K562 (cell line): ENCODE measurements at regions not wholly inside any gene's neighbourhood (a gene's known extent, or its start where the extent isn't known, plus 50 kb on each side); places are given as distances from the start of the nearest gene placed in this dataset.
"Not testable (repeated sequence)": the region's sequence is repeated elsewhere in the genome, so short reads cannot be mapped to it uniquely, and the experiment has no call there.

Experiments used
- ATAC-seq: fragments of 200-7000 bp; cut with Tn5 transposase; 3 replicates; pipeline ENCODE4 v1.9.1; 2020; ENCODE audit warnings: moderate library complexity
- BruUV-seq: library from RNA; stranded (reverse); fragments of 400-500 nt; replicated peaks from 2 replicates; lab custom pipeline; 2021; lab: Mats Ljungman, UMichigan
- CTCF ChIA-PET: fragments of 300-600 bp; formaldehyde crosslinking; extraction: SDS; loops from one replicate; lab custom pipeline; 2021; ENCODE audit warnings: low intra/inter-chr PET ratio; lab: Yijun Ruan, JAX
- POLR2A ChIA-PET: fragments of 300-600, 350-650 bp; sonication (Branson Sonifier 250); formaldehyde crosslinking; extraction: SDS; loops from one replicate; lab custom pipeline; 2021; ENCODE audit warnings: antibody characterized with exemption, inconsistent platforms; lab: Yijun Ruan, JAX
- DNase-seq, 4 experiments: peaks; one replicate each; pipeline versions ENCODE4 v3.0.0 to v3.0.0-alpha.2; 2011 to 2018; ENCODE audit warnings: low spot score in 3 of 4, mixed read lengths in 3 of 4; ENCODE audit errors: extremely low read depth in 1 of 4
- FAIRE-seq: peaks from 2 replicates; lab custom pipeline; 2011; peaks lifted over from hg19 to GRCh38; lab: Jason Lieb, UNC
- H2AFZ ChIP-seq: 2 replicates; pipeline ENCODE4 v1.6.0; 2011; ENCODE audit warnings: low read depth, low read length, control low read depth, inconsistent platforms
- H3K27ac ChIP-seq: fragments of 200-600 bp; 3 replicates; pipeline ENCODE4 v1.8.0; 2011; ENCODE audit warnings: low read depth, mild to moderate bottlenecking, control low read depth, inconsistent platforms, low read length, moderate library complexity, mixed read lengths; ENCODE audit errors: extremely low read depth
- H3K27me3 ChIP-seq, 2 experiments: fragments of 300-600 bp in 1 of 2; 2 replicates in 1 of 2; 3 replicates in 1 of 2; pipeline versions ENCODE4 v1.6.0 to v1.8.0; 2011; ENCODE audit warnings: inconsistent platforms in 2 of 2, low read length in 2 of 2, mild to moderate bottlenecking in 1 of 2, mixed read lengths in 1 of 2, moderate library complexity in 1 of 2; ENCODE audit not compliant: control insufficient read depth in 2 of 2, insufficient read depth in 2 of 2
- H3K36me3 ChIP-seq: fragments of 300-600 bp; 3 replicates; pipeline ENCODE4 v1.8.0; 2011; ENCODE audit warnings: mild to moderate bottlenecking, low read length, inconsistent platforms; ENCODE audit not compliant: control insufficient read depth, insufficient read depth
- H3K4me1 ChIP-seq, 2 experiments: fragments of 200-600 bp in 1 of 2; replicated peaks in 1 of 2; 2 replicates in 1 of 2; 3 replicates in 1 of 2; pipeline versions ENCODE4 v1.5.1 to v1.8.0; 2011; ENCODE audit warnings: inconsistent platforms in 2 of 2, low read length in 2 of 2, mild to moderate bottlenecking in 1 of 2, mixed read lengths in 1 of 2, moderate library complexity in 1 of 2; ENCODE audit not compliant: control insufficient read depth in 2 of 2, insufficient read depth in 2 of 2
- H3K4me2 ChIP-seq: 2 replicates; pipeline ENCODE4 v1.6.1; 2011; ENCODE audit warnings: low read length, control low read depth, inconsistent platforms, mixed read lengths; ENCODE audit not compliant: insufficient read depth
- H3K4me3 ChIP-seq: fragments of 200-600 bp; sonication (generic), shearing (Covaris generic); 2 replicates; pipeline ENCODE4 v1.5.1; 2016; ENCODE audit warnings: control low read depth, inconsistent platforms
- H3K79me2 ChIP-seq: fragments of 200-600 bp; 3 replicates; pipeline ENCODE4 v1.8.0; 2011; ENCODE audit warnings: low read length, inconsistent platforms; ENCODE audit not compliant: control insufficient read depth, insufficient read depth
- H3K9ac ChIP-seq, 2 experiments: 2 replicates each; pipeline versions ENCODE4 v1.6.0 to v1.6.1; 2011; ENCODE audit warnings: low read depth in 2 of 2, low read length in 2 of 2, control low read depth in 1 of 2, inconsistent platforms in 1 of 2, mild to moderate bottlenecking in 1 of 2, mixed read lengths in 1 of 2; ENCODE audit not compliant: insufficient read depth in 1 of 2
- H3K9me1 ChIP-seq: one replicate; pipeline ENCODE4 v1.6.0; 2011; ENCODE audit warnings: inconsistent platforms, mild to moderate bottlenecking, low read length, moderate library complexity; ENCODE audit not compliant: control insufficient read depth, insufficient read depth
- H3K9me3 ChIP-seq: replicated peaks from 2 replicates; pipeline ENCODE4 v1.5.1; 2011; ENCODE audit warnings: low read depth, low read length, inconsistent platforms; ENCODE audit not compliant: control insufficient read depth, insufficient read depth
- H4K20me1 ChIP-seq: replicated peaks from 2 replicates; pipeline ENCODE4 v1.6.1; 2011; ENCODE audit warnings: low read length, inconsistent platforms, mixed read lengths; ENCODE audit not compliant: control insufficient read depth, insufficient read depth
- MXD1 ChIP-seq: fragments of 250-450 bp; sonication (Bioruptor Pico); IDR thresholded peaks from 2 replicates; pipeline ENCODE4 v1.8.0; 2021; ENCODE audit warnings: borderline replicate concordance, mild to moderate bottlenecking, moderate library complexity; ENCODE audit not compliant: poor library complexity, severe bottlenecking
- SNAPC5 ChIP-seq: fragments of 250-450 bp; sonication (Bioruptor Pico); IDR thresholded peaks from 2 replicates; pipeline ENCODE4 v1.8.0; 2021; ENCODE audit warnings: moderate library complexity, mild to moderate bottlenecking, inconsistent platforms
- WGBS: fragments of 100-300 bp; shearing (Covaris generic); methylation state at CpG from one replicate; pipeline ENCODE4 v1.1.6; 2016; ENCODE audit warnings: low coverage, mixed read lengths; ENCODE audit not compliant: insufficient coverage; ENCODE audit errors: missing lambda C conversion rate; 5-methylcytosine and 5-hydroxymethylcytosine counted together
- in situ Hi-C: fragments of 300-500 bp; cut with MboI; formaldehyde crosslinking; loops from 4 replicates; pipeline ENCODE4 v1.15.0; 2018; ENCODE audit warnings: inconsistent platforms, mixed read lengths
- intact Hi-C: fragments of 100-400 bp; cut with micrococcal nuclease; formaldehyde crosslinking; loops from 2 replicates; pipeline ENCODE4 v1.14.2; 2022

- H2AFZ ChIP-seq, H3K79me2 ChIP-seq, in situ Hi-C loops, POLR2A ChIA-PET, BruUV-seq, H4K20me1 ChIP-seq, ATAC-seq, intact Hi-C loops, CTCF ChIA-PET, H3K4me1 ChIP-seq, H3K27me3 ChIP-seq, H3K4me2 ChIP-seq, FAIRE-seq, H3K9me1 ChIP-seq, H3K4me3 ChIP-seq, H3K36me3 ChIP-seq, DNase-seq, H3K27ac ChIP-seq, H3K9me3 ChIP-seq, H3K9ac ChIP-seq: not testable (repeated sequence)
- 0% methylated on average over 8 of the region's 8 CpGs for WGBS
Observed at GRCh38 chr22:10723966-10724365, 4804.0 kb upstream of the OR11H1 start.

GRCh38 chr22:10727393-10727792 is 4800.6 kb upstream of the OR11H1 start:
- ATAC-seq = no peak
- Histone ChIP-seq H3K4me2 (no peak overlapping the region), H4K20me1 (no peaks in the 10 kb centered on the region), H3K79me2 (no peaks in the 10 kb centered on the region), H3K9ac (no peak overlapping the region), H3K9me3 (peaks cover 6% of the 10 kb centered on the region; the same call in 1 of the 2 replicates), H3K4me3 (no peak overlapping the region), H2AFZ (no peak overlapping the region), H3K27me3 (no peaks in the 10 kb centered on the region), H3K4me1 (no peaks in the 10 kb centered on the region), H3K36me3 (no peaks in the 10 kb centered on the region), H3K27ac (no peak overlapping the region), H3K9me1 (no peaks in the 10 kb centered on the region)
- in situ Hi-C loops = no loop called here
- WGBS = 1% methylated on average over 10 of the region's 10 CpGs
- BruUV-seq = no TSS peak
- intact Hi-C loops = no loop called here
- no peak for FAIRE-seq
- TF ChIP-seq SNAPC5 (CRISPR knock-in tag) = no peak
- no peak for TF ChIP-seq MXD1 (CRISPR knock-in tag)
- ChIA-PET CTCF (no interaction called here), POLR2A (no interaction called here)
- no peak for DNase-seq

GRCh38 chr22:10729979-10730378 is 4798.0 kb upstream of the OR11H1 start:
- H3K4me2 ChIP-seq, H3K4me1 ChIP-seq, FAIRE-seq, intact Hi-C loops, H4K20me1 ChIP-seq, in situ Hi-C loops, H3K27ac ChIP-seq, H3K9me1 ChIP-seq, H2AFZ ChIP-seq, H3K36me3 ChIP-seq, H3K9me3 ChIP-seq, DNase-seq, H3K79me2 ChIP-seq, ATAC-seq, POLR2A ChIA-PET, H3K27me3 ChIP-seq, H3K4me3 ChIP-seq, H3K9ac ChIP-seq, BruUV-seq, CTCF ChIA-PET: not testable (repeated sequence)
- WGBS = under 1% methylated on average over 5 of the region's 5 CpGs
